ENCODE measurements at regions not wholly inside any gene's neighbourhood (a gene's known extent, or its start where the extent isn't known, plus 50 kb on each side); places are given as distances from the start of the nearest gene placed in this dataset.

DNA sequence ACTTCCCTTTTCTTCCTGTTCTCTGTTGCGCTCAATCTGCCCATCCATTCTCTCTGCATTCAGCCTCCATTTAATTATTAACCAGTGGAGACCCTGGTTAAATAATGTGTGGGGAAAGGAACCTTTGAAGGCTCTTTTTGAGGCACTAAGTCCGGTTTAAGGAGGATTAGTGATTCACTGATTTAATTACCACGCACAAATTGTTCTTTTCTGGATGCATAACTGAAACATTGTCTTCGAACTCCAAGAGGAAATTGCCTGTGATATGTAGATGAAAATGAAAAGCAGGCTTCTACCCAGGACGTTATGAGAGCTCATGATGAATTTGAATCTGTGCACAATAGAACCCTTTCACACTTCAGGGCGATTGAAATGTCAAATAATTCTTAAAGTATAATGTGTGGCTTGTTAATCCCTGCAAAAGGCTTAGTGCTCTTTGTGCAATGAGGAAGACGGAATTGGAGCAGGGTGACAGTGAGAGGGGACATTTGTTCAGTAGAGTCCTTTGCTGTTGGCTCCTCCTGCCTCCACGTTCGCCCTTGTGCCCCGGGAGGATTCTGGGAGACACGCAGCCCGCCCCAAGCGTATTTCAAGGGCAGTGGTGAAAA is 51.1 kb upstream of the ZNF236 start:
- DNase-seq (ENCODE audit: low read depth): no peak

DNA sequence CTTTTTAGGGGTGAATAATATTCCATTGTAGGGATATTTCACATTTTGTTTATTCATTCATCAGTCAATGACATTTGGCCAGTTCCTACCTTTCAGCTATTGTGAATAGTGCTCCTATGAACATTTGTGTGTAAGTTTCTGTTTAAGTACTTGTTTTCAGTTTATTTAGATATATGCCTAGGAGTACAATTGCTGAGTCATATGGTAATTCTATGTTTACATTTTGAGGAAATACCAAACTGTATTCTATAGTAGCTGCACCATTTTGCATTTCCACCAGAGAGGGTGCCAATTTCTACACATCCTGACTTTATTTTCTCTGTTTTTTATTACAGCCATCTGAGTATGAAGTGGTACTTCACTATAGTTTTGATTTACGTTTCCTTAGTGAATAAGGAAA is 54.4 kb upstream of the ZNF236 start:
- no peak for DNase-seq (ENCODE audit: low read depth)

DNA sequence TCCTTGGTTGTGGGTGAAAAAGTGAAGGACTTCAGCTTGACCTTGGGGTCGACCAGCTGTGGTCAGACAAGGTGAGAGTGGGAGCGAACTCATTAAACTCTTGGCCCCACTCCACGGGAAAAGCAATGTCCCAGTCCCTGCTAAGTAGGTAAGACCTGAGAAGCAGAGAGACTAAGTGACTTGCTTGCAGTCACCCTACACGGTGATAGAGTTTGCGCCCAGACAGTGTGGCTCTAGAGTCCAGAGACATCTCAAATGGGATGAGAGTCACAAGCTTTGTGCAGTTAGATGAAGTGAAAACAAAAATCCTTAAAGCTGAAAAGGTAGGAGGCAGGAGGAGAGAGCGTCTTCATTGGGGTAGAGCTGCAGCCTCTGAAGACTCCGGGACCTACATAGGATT is 55.9 kb upstream of the ZNF236 start:
- no peak for DNase-seq (ENCODE audit: low read depth)

DNA sequence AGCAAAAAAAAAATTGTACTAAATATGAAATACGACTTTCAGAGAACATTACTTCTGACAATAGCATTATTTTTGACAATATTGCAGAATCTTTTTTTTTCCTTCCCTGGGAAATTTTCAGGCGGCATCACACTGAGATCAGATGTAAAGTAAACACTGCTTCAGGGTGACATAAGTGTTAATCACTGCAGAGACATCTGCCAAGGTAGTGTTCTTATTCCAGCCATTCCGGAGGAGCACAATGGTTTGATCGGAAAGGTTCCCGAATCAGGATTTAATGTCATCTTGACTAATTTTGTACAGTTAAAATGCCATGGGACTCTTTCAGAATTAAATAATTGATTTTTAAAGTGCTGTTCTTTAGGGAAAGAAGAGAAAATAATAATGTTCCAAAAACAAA is 56.7 kb upstream of the ZNF236 start:
- no peak for DNase-seq (ENCODE audit: low read depth)

DNA sequence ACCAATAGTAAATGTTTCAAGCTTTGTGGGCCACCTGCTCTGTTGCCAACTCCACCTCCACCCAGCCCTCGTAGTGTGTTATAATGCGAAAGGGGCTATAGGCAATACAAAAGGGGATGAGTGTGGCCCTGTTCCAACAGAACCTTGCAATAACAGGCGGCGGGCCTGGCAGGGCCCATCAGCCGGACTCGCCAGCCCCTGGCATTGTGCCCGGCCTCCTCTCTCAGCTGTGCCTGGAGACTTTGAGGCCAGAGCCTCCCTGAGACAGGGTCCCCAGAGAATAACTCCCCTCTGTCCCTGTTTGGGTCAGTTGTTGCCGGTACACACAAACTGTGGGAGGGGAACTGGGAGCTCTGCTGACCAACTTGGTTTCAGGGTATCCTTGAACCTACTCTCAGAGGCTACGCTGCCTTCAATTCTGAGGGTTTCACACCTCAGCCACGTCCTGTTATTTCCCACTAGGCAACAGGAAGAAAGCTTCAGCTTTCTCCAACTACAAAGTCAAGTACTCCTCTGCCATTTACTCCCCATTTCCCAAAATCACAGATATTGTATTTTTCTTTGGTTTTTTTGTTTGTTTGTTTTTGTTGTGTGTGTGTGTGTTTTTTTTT is 58.0 kb upstream of the ZNF236 start:
- no peak for DNase-seq (ENCODE audit: low read depth)

DNA sequence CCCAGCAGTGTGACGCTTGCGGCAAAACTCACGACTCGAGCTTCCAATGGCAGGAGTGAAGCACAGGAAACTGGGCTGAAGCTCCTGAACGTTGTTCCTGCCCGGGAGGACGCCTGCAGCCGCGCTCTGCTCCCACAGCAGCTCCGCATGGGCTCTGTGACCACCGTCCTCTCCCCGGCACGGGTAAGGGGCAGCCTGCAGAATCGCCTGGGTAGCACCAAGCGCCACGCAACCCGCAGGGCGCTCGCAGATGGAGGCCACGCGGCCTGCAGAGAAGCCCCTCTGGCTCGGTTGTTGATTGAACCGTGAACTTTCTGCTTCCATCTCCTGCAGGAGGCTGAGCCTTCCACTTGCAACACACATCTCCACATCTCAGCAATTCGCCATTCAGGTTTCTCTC is 63.3 kb upstream of the ZNF236 start:
- no peak for DNase-seq (ENCODE audit: low read depth)

DNA sequence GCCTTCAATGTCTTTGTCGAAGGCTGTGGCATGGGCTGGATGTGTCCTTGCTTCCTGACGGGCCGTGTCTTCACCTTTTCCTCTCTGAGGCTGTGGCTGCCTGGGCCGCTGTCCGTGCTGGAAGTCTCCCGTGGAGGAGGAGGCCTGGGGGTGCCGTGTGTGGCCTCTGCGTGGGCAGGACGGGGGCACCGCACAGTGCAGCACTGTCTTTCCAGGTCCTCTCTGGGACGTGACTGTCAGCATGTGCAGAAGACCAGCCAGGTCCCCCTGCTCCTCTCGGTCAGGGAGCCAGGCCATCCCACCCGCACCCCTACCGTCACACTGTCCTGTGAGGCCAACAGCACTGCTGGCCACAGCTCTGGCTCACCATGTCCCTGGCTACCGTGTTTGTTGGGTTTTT is 64.4 kb upstream of the ZNF236 start:
- DNase-seq (ENCODE audit: low read depth): no peak

DNA sequence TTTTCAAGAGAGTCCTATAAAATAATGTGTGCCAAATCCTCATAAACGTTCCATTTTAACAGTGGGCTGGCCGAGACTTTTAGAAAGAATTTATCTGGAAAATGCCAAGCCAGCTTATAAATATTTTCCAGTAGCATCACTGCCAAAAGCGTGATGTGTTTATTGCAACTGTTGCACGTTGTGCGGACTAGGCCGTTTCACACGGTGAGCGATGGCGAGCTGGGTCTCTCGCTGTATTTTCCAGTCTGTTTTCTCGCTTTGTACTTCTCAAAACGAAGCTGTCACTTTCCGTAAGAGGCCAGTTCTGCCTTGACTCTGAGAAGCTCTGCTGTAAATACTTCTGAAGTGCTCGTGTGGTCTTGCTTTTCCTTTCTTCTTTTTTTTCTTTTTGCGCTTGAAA is 65.0 kb upstream of the ZNF236 start:
- DNase-seq (ENCODE audit: low read depth): no peak

GRCh38 chr18:76756531-76757253 is 65.7 kb upstream of the ZNF236 start:
- DNase-seq (ENCODE audit: low read depth): no peak

DNA sequence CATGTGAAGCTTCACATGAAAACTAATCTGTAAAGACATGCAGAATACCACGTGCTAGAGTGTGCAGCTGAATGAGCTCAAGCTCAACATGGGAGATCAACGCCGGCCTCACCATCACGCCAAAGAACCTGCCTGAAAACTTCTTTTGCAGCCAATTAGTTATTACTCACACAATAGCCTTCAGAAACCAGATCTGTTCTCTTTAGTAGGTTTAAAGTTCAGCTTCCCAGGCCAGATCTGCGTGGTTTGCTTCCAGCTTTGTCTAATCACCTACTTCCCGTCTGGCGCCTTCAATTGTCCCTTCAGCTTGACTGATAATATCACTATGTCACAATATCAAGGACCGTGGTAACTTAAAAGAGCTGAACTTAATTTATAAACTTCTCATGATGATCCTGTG is 68.0 kb upstream of the ZNF236 start:
- no peak for DNase-seq (ENCODE audit: low read depth)

DNA sequence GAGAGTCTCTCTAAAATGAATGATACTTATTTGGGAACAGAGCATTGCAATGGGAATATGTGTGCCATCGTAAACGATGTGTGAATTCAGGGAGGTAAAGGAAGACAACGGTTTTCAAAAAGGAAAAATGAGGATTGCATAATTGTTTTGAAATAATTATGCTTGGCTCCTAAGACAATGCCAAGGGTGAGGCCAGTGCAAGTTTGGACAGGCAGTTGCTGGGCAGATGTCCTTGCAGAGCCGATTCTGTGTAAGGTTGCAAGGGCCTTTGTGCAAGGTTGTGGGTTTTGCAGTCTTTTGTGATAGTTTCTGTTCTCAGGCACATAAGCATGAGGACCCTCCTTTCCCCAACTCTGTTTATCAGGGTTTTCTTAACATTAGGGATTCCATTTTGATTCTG is 70.0 kb upstream of the ZNF236 start:
- no peak for DNase-seq (ENCODE audit: low read depth)

DNA sequence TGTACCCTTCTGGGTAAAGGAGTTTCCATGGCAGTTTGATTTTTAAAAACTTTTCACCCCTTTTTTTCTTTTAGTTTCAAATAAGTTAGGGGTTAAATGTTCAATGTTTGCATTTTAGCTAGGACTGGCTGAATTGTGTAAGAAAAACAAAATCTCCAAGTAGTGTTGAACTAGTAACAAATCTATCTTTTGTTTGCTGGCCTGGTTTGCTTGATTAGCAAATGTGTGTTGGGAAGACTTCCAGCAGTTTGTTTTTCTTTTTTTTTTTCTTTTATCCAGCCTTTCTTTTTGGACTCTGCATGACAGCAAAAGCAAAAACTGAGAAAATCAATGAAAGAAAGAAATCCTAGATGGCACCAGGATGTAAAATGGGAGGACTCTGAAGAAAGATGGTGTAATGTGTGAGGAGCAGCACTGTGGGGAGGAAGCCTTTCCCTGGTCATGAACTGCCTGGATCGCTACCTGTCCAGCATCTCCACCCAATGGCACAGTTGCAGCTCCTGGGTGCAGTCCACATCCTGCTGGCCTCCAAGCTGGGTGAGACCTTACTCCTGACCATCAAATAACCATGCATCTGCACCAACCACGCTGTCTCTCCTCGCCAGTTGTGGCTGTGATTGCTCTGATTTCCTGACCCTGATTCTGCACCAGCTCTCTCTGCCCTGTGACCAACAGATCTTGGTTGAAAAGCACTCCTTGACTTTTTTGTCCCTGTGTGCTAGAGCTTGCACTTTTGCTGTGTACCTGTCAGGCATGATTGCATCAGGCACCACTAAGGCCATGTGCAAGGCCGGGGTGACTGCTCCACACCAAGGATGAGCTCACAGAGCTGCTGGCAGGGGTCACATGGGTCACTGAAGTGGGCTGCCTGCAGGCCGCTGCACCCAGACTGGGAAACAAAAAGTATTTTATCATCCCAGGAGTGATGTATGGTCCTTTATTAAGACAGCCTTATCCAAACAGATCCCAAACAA is 71.2 kb upstream of the ZNF236 start:
- DNase-seq (ENCODE audit: low read depth): no peak

GRCh38 chr18:76750269-76750668 is 72.1 kb upstream of the ZNF236 start:
- no peak for DNase-seq (ENCODE audit: low read depth)

DNA sequence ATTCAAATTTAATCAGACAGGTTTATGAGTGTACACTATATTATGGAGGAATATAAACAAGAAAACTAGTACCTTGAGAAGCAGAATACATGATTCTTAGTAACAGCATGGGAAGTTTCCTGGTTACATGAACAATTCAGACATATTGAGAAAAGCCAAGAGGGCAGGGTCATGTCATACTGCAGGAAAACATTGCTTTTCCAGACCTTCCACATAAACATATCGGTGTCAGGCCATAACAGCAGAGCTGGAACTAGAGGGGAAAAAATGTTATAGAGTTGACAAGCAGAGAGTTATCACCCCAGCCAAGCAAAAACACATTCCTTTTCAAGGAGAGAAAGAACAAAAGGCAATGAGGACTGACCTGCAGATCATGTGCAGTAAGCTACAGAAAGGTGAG is 74.7 kb upstream of the ZNF236 start:
- DNase-seq (ENCODE audit: low read depth): no peak

GRCh38 chr18:76741346-76741745 is 81.0 kb upstream of the ZNF236 start:
- DNase-seq (ENCODE audit: low read depth): no peak

- no peak for DNase-seq (ENCODE audit: low read depth)
These were observed 86.0 kb upstream of the ZNF236 start for GRCh38 chr18:76736309-76736708.

DNA sequence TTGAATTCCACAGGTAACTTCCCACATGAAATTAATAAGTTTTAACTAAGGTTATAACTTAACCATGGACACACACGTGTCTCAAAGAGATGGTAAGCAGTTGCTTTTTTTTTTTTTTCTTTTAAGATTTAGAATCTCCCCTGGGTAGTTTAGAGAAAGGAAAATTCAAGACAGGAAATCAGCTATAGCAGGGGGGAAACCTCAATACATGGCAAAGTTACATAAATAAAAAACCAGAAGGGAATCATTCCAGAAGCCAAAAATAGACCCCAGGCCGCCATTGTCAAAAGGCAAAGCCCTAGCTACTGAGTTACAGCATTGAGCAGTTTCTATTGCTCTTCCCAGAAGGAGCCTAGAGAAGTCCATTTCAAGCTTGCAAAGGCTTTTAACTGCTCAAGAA is 91.5 kb upstream of the ZNF236 start:
- DNase-seq (ENCODE audit: low read depth): no peak

DNA sequence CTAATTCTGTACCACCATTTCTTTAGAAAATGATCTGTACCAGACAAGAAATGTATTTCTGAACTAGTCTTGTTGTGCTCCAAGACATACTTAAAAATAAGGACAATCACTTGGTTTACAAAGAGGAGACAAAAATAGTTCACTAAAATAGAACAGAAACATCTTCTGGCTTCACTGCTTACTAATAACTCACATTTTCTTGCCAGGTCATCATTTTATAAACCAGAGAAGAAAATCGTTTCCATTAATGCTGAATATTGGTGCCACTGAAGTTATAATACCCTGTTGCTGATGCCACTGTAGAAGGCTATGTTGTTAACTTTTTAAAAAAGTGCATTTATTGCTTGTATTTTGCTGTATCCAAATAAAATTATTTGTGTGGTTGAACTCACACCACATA is 94.8 kb upstream of the ZNF236 start:
- no peak for DNase-seq (ENCODE audit: low read depth)

- no peak for DNase-seq (ENCODE audit: low read depth)
These were observed 96.9 kb upstream of the ZNF236 start for GRCh38 chr18:76725445-76725844.

GRCh38 chr18:76722224-76723061 is 99.9 kb upstream of the ZNF236 start:
- DNase-seq (ENCODE audit: low read depth): no peak

DNA sequence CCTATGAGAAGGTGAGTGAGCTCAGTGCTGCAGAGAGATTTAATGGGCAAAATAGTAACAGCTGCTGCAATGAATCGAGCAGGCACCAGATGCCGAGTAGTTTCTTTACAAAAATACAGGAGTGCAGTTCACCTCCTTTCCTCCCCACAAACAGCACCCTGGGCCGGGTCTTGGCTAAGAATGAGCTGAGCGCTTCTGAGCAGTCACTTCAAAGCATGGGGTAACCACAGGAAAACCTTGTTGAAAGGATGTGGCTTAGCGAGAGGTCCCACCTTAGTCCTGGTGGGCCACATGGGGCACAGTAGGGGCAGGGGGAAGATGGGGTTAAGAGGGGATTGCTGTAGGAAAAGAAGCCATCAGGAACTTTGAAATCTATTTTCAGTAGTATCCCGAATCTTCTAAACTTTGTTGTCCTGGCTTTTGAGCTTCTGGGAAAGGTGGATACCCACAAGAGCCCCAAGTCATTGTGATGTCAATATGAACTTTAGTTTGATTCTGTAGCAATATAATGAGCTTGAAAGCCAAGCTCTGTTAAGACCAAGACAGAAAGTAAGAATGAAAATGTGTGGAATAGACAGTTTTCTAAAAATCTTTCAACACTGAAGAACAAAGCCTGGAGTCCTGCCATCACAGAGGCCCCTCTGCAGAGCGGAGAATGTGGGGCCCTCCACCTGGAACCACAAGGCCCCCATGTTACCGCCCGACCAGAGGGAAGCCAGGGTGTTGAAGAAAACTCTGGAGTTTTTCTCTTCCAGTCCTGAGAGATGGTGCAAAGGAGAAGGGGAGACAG is 101.0 kb upstream of the ZNF236 start:
- no peak for DNase-seq (ENCODE audit: low read depth)
